ENCODE measurements at regions not wholly inside any gene's neighbourhood (a gene's known extent, or its start where the extent isn't known, plus 50 kb on each side); places are given as distances from the start of the nearest gene placed in this dataset.

- TF ChIP-seq EZH2 (IDR thresholded peaks at IDR 0.05) (no peak), POLR2AphosphoS5 (IDR thresholded peaks at IDR 0.05; ENCODE audit: borderline replicate concordance, low read depth, low read length) (no peak)
These were observed 111.5 kb upstream of the HAND1 start for GRCh38 chr5:154589511-154589910.
